Stimulated activated CD8-positive, alpha-beta memory T cell treated with anti-CD3 and anti-CD28 coated beads, Interleukin-2, amount 100 ng/mL, for 48 hours (primary cell): ENCODE measurements at regions not wholly inside any gene's neighbourhood (a gene's known extent, or its start where the extent isn't known, plus 50 kb on each side); places are given as distances from the start of the nearest gene placed in this dataset.
"Not testable (repeated sequence)": the region's sequence is repeated elsewhere in the genome, so short reads cannot be mapped to it uniquely, and the experiment has no call there.

ENCODE experiments used
- DNase-seq, 2 donors: peaks; one replicate each; pipeline ENCODE4 v3.0.0-alpha.2; 2020; ENCODE audit warnings: low read depth in 2 of 2

GRCh38 chr9:103237571-103238109, 242.5 kb downstream of the CYLC2 start:
- DNase-seq = not testable (repeated sequence)

- no peak for DNase-seq
These were observed 246.9 kb downstream of the CYLC2 start for GRCh38 chr9:103242025-103242424.

DNA sequence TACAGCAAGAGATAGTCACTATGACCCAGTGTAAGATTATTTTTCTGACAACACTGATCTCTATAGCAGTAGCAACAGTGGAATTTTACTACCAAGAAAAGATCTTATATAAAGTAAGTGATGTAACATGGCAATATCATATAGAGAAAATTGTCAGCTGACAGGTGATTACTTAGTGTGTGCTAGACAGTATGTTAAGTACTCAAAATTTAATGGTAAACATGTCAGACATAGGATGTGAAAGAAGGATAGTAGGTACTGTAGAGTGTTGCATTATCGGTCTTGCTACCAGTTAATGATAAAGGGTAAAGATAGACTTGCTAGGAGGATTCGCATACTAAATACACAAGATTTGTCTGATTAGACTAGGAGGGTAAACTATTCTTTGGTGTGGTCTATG, 247.4 kb downstream of the CYLC2 start:
- DNase-seq = no peak

- DNase-seq = no peak
These were observed 248.4 kb downstream of the CYLC2 start for GRCh38 chr9:103243553-103243952.

- no peak for DNase-seq
These were observed 250.2 kb downstream of the CYLC2 start for GRCh38 chr9:103245369-103245768.

- no peak for DNase-seq
These were observed 266.8 kb downstream of the CYLC2 start for GRCh38 chr9:103261951-103262350.

DNA sequence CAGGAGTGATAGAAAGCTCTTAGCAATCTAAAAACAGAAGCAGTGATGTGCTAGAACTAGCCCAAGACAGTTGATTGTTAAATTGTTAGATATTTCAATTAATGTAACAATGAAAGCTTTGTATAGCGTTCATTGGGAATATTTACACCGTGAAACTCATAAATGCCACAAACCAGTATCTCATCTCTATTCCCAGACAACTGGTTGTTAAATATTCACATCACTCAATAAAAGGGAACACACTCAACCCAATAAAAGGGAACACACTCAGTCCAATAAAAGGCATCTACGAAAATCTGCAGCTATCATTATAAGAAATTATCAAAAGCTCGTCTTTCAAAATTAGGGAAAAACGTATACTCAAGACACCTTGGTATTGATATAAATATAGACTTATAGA, 270.9 kb downstream of the CYLC2 start:
- DNase-seq = no peak

- no peak for DNase-seq
These were observed 282.1 kb downstream of the CYLC2 start for GRCh38 chr9:103277240-103277639.

- DNase-seq = no peak
These were observed 286.0 kb downstream of the CYLC2 start for GRCh38 chr9:103281126-103281525.

- DNase-seq = no peak
These were observed 292.2 kb downstream of the CYLC2 start for GRCh38 chr9:103287361-103287760.

- DNase-seq = no peak
These were observed 301.1 kb downstream of the CYLC2 start for GRCh38 chr9:103296189-103296588.

- DNase-seq = no peak
These were observed 305.9 kb downstream of the CYLC2 start for GRCh38 chr9:103301051-103301450.

- DNase-seq = no peak
These were observed 309.7 kb downstream of the CYLC2 start for GRCh38 chr9:103304797-103305196.

DNA sequence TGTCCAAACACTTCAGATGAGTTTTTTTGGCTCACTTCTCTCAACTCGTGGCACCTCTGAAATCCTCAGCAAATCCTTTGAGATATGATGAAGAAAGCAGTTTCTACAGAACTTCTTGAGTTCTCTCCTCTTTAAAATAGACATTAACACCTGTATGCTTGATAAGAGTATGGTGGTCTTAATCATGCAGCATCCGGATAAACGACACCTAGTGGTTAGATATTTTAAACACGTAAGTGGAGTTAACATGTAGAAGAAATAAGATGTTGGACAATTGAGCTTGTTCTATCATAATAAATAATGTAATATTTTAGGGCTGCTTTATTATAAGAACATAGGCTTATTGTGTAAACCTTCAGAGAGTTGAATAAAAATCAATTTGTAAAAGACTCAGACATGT, 324.8 kb downstream of the CYLC2 start:
- DNase-seq = no peak

GRCh38 chr9:103323699-103324098, 328.6 kb downstream of the CYLC2 start:
- no peak for DNase-seq

- DNase-seq = no peak
These were observed 340.3 kb downstream of the CYLC2 start for GRCh38 chr9:103335461-103335860.

DNA sequence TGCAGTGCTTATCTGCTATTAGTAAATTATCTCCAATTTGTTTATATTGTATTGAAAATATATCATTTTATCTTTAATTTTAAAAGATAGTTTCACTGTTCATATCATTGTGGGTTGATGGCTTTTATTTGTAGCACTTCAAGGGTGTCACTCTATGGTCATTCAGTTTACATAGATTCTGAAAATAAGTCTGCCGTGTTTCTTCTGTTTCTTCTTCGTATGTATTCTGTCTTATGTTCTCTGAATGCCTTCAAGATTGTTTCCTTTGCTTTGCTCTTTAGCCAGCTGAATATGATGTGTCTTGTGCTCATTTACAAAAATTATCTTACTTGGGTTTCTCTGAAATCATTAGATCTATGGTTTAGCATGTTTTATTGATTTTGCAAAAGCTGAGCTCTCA, 359.9 kb downstream of the CYLC2 start:
- DNase-seq = no peak

DNA sequence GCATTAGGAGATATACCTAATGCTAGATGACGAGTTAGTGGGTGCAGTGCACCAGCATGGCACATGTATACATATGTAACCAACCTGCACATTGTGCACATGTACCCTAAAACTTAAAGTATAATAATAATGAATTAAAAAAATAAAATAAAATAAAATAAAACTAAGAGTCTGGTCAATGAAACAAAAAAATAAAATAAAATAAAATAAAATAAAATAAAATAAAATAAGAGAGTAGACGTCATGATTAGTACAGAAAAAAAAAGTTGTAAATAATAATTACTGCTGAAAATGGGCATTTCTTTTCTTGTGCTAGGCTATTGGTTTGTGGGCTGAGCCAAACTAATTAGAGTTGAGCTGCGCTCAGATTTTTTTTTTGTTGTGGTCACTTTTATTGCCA, 362.8 kb downstream of the CYLC2 start:
- not testable (repeated sequence) for DNase-seq

DNA sequence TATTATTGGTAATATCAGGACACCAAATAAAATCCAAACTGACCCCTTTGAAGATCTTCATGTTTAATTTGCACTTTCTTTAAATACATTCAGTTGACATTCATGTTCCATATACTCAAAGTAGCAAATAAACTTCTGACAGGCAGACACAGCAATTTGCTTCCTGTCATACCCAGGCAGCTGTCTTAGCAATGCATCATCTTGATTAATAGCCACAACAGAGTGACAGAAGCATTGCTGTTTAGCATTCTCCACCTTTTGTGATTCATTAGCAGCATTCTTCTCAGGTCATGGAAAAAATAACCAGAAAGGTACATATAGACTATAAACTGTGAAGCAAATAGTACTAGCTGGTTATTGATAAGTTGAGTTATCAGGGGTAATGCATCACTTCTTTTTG, 366.8 kb downstream of the CYLC2 start:
- DNase-seq = no peak

DNA sequence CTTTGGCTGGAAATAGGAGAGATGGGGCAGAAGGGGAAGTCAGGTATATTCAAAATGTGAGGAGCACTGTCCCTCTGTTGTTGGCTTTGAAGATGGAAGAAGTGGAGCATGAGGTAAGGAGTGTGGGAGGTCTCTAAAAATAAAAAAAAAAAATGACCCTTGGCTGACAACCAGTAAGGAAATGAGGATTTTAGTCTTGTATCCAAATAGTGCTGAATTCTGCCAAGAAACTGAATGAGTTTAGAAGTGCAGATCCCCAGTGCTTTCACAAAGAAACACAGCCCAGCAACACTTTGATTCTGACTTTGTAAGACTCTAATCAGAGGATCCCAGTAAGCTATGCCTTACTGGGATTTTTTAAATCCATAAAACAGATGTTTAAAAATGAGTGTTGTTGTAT, 367.9 kb downstream of the CYLC2 start:
- DNase-seq = no peak

DNA sequence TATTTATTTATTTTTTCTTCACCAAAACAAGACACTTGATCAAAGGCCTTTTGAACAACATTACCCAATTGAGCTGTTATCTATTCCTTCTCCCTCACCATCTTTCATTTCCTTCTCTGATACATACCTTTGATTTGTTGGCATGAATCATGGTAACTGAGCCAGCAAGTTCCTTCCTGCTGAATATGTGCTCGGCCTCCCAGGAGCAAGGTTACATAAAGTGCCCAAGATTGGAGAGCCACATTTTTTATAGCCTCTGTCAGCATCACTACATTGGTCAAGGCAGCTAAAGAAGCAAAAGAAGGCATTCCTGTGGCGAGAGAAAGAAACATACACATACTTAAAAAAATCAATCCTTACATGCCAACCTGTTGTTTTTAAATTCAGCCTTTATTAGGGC, 369.6 kb downstream of the CYLC2 start:
- no peak for DNase-seq

GRCh38 chr9:103371152-103371551, 376.0 kb downstream of the CYLC2 start:
- DNase-seq = no peak

- DNase-seq = no peak
These were observed 377.7 kb downstream of the CYLC2 start for GRCh38 chr9:103372828-103373227.

DNA sequence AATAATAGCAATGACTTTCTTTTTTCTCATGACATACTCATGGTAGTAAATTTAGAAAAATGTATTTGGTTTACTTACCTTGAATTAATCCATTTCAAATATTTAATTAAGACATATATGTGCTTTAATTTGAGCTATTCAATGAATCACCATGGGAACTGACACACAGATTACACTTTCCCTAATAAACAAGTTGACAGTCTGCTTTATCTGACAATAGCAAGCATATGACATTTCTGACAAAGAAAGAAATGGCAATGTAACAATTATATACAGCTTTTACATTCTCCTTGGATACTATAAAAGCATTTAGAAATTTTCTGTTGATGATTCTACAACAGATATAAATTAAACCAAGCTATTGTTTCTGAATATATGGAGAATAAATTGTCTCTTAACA, 382.5 kb downstream of the CYLC2 start:
- no peak for DNase-seq
